ENCODE measurements at regions not wholly inside any gene's neighbourhood (a gene's known extent, or its start where the extent isn't known, plus 50 kb on each side); places are given as distances from the start of the nearest gene placed in this dataset.

DNA sequence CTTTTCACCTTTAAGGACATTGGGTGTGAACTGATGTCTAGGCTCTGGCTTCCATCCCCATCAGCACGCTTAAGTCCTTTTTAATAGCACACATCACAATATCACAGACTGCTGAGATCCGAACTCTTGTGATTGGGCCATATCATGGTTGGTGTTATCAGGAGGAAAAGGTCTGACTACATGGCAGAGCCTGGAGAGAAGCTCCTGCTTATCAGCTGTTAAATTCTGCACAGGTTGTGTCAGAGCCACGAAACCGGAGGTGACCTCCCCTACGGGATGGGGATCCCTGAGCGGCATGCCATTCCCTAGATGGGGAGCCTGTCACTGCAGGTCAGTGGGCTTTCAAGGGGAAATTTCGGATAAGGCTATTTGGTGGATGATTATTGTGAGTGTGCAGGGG lies 182.4 kb downstream of the INHBA start:
- H3K4me3 ChIP-seq (replicated peaks in 1 of 2; ENCODE audit: low read depth in 2 of 2, low read length in 2 of 2) = no peak overlapping the region
- TF ChIP-seq, protein P1, sequence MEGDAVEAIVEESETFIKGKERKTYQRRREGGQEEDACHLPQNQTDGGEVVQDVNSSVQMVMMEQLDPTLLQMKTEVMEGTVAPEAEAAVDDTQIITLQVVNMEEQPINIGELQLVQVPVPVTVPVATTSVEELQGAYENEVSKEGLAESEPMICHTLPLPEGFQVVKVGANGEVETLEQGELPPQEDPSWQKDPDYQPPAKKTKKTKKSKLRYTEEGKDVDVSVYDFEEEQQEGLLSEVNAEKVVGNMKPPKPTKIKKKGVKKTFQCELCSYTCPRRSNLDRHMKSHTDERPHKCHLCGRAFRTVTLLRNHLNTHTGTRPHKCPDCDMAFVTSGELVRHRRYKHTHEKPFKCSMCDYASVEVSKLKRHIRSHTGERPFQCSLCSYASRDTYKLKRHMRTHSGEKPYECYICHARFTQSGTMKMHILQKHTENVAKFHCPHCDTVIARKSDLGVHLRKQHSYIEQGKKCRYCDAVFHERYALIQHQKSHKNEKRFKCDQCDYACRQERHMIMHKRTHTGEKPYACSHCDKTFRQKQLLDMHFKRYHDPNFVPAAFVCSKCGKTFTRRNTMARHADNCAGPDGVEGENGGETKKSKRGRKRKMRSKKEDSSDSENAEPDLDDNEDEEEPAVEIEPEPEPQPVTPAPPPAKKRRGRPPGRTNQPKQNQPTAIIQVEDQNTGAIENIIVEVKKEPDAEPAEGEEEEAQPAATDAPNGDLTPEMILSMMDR (IDR thresholded peaks at IDR 0.05; ENCODE audit: low read depth, low read length) = no peak
- DNase-seq (ENCODE audit: low read depth in 2 of 2) = no peak

DNA sequence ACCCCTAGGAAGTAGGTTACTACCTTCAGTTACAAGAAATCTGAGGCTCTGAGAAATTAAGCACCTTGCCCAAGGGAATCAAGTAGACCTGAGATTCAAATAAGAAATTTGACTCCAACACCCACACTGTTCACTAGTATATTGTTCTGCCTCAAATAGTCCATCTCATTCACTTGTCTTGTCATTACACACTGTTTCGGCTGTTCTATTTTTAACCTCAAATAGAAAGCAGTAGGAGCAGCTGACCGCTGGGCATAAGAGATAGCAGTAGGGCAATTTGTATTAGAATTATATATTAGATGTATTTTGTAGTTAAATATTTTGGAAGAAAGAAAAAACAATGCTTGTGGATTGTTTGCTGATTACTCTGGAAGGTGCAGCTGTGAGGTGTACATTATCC lies 185.1 kb downstream of the INHBA start:
- TF ChIP-seq, protein P1 (IDR thresholded peaks at IDR 0.05; ENCODE audit: low read depth, low read length) = no peak
- DNase-seq (ENCODE audit: low read depth in 2 of 2) = no peak
- no peak overlapping the region for H3K4me3 ChIP-seq (replicated peaks in 1 of 2; ENCODE audit: low read depth in 2 of 2, low read length in 2 of 2)

DNA sequence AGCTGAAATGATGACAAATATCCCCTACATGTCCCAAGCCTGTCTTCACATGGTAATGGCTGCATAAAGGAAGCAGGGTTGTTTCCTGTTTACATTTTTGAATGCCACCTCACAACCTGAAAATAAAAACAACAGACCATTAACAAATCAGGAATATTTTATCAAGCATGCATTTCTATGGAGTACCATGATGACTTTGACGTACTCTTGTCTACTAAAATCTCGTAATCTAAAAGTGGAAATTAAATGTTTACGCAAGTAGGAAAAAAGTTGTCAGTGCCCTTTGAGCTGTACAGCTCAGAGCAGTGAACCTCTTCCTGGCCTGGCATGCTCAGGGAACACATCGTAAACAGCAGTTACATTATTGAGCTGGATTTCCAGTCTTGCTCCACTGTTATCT lies 194.1 kb downstream of the INHBA start:
- H3K4me3 ChIP-seq (replicated peaks in 1 of 2; ENCODE audit: low read depth in 2 of 2, low read length in 2 of 2) = no peak overlapping the region
- TF ChIP-seq, protein P1 (IDR thresholded peaks at IDR 0.05; ENCODE audit: low read depth, low read length) = no peak
- DNase-seq (ENCODE audit: low read depth in 2 of 2) = peak in 1 of 2 donors; percentile 11

DNA sequence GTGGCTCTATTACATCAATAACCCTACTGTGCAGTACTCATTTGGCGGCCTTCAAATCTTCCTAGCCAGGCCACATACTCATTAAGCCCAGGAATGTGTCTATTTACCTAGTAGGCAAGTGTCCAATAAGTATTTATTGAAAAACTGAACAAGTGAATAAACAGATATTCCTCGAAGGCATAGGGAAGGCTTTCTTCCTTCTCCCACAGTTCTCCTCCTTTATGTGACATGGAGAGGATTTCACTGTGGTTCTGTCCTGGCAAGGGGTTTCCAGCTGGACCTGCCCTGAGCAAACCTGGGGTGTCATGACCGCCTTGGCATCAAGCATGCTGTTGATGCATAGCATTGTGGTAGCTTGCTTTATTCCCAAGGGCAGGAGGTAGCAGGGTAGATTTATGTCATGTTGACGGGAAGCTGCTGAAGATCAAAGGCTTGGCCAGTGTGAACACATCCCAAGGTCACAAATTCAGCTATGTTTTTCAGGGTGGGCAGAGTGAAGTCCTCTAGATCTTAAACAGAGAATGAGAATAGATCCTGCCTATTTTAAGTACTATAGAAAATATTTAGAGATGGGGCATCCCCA lies 195.1 kb downstream of the INHBA start:
- no peak overlapping the region for H3K4me3 ChIP-seq (replicated peaks in 1 of 2; ENCODE audit: low read depth in 2 of 2, low read length in 2 of 2)
- no peak for DNase-seq (ENCODE audit: low read depth in 2 of 2)
- TF ChIP-seq, protein P1 (IDR thresholded peaks at IDR 0.05; ENCODE audit: low read depth, low read length) = no peak

DNA sequence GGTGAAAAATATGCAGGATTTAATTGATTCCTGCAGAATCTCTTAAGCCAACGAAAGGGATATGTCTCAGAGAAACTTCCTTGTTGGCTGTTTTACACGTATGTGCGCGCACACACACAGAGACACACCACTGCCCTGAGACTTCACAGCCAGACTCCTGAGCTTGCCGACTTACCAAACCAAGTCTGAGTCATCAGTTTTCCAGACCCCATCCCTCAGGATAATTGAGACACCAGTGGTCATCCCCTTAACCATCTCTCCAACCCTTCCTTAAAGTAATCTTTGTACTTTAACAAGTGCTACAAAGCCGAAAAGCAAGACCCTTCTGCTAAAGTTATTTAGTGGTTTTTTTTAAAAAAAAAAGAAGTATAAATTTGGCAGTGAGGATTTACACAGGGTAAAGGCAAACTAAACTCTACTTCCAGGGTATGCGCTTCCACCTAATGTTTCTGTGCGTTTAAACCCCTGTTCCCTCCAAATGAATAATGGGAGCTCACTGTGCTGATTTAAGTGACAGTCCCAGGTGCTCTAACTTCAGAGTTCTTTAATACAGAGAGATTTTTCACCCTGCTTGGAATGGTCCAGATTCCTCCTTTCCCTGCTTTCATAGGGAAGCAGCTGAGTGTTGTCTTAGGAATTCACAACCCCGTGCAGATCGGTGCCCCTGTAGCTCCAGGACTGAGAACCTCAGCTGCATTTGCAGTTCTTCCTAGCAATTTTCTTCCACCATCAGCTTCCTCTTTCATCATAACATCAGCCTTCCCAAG lies 198.5 kb downstream of the INHBA start:
- no peak for DNase-seq (ENCODE audit: low read depth in 2 of 2)
- TF ChIP-seq, protein P1 (IDR thresholded peaks at IDR 0.05; ENCODE audit: low read depth, low read length) = no peak
- no peak overlapping the region for H3K4me3 ChIP-seq (replicated peaks in 1 of 2; ENCODE audit: low read depth in 2 of 2, low read length in 2 of 2)

DNA sequence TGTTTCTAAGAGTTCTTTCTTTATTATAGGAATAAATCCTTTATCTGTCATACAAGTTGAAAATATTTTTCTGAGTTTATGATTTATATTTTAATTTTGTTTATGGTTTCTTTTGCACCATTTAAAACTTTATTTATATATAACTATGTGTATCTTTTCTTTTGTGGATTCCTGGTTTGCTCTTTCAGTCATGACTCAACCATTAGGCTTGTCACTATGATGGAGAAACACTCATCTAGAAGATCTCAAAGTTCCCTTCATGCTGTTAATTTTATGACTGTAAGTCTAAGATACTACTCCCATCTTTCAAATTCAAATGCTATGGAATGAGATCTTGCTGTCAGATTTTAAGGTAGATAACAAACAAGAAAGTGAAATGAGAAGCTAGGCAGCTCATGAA lies 199.5 kb downstream of the INHBA start:
- no peak overlapping the region for H3K4me3 ChIP-seq (replicated peaks in 1 of 2; ENCODE audit: low read depth in 2 of 2, low read length in 2 of 2)
- TF ChIP-seq, protein P1 (IDR thresholded peaks at IDR 0.05; ENCODE audit: low read depth, low read length) = no peak
- DNase-seq (ENCODE audit: low read depth in 2 of 2) = peak in 1 of 2 donors; percentile 43

Data from cardiac fibroblast (primary cell).